PFSK-1 (cell line): ENCODE measurements at regions not wholly inside any gene's neighbourhood (a gene's known extent, or its start where the extent isn't known, plus 50 kb on each side); places are given as distances from the start of the nearest gene placed in this dataset.

Experiments used
- FOXP2 ChIP-seq: optimal IDR thresholded peaks from 2 replicates; pipeline ENCODE3; 2011; ENCODE audit warnings: borderline replicate concordance, control low read depth, inconsistent platforms; ENCODE audit not compliant: insufficient read depth; ENCODE audit errors: extremely low read length, extremely low read depth
- POLR2AphosphoS5 ChIP-seq: IDR thresholded peaks from 2 replicates; pipeline ENCODE4 v1.6.1; 2012; ENCODE audit warnings: low read depth, mild to moderate bottlenecking, control low read depth, low read length, moderate library complexity
- SIN3A ChIP-seq: IDR thresholded peaks from 2 replicates; pipeline ENCODE4 v1.6.1; 2012; ENCODE audit warnings: mild to moderate bottlenecking, low read length, moderate library complexity, borderline replicate concordance; ENCODE audit not compliant: insufficient read depth
- TAF1 ChIP-seq: IDR thresholded peaks from 2 replicates; pipeline ENCODE4 v1.6.1; 2012; ENCODE audit warnings: low read length, control low read depth, borderline replicate concordance; ENCODE audit not compliant: insufficient read depth
- TF ChIP-seq, protein P1 (sequence below), 2 experiments: IDR thresholded peaks; 2 replicates each; pipeline versions ENCODE4 v1.6.1 to v1.8.0; 2011 to 2012; ENCODE audit warnings: low read depth in 2 of 2, low read length in 2 of 2, control low read depth in 1 of 2, inconsistent platforms in 1 of 2, mild to moderate bottlenecking in 1 of 2, moderate library complexity in 1 of 2; ENCODE audit not compliant: insufficient read depth in 1 of 2

- TF ChIP-seq SIN3A: no peak
- TF ChIP-seq, protein P1, sequence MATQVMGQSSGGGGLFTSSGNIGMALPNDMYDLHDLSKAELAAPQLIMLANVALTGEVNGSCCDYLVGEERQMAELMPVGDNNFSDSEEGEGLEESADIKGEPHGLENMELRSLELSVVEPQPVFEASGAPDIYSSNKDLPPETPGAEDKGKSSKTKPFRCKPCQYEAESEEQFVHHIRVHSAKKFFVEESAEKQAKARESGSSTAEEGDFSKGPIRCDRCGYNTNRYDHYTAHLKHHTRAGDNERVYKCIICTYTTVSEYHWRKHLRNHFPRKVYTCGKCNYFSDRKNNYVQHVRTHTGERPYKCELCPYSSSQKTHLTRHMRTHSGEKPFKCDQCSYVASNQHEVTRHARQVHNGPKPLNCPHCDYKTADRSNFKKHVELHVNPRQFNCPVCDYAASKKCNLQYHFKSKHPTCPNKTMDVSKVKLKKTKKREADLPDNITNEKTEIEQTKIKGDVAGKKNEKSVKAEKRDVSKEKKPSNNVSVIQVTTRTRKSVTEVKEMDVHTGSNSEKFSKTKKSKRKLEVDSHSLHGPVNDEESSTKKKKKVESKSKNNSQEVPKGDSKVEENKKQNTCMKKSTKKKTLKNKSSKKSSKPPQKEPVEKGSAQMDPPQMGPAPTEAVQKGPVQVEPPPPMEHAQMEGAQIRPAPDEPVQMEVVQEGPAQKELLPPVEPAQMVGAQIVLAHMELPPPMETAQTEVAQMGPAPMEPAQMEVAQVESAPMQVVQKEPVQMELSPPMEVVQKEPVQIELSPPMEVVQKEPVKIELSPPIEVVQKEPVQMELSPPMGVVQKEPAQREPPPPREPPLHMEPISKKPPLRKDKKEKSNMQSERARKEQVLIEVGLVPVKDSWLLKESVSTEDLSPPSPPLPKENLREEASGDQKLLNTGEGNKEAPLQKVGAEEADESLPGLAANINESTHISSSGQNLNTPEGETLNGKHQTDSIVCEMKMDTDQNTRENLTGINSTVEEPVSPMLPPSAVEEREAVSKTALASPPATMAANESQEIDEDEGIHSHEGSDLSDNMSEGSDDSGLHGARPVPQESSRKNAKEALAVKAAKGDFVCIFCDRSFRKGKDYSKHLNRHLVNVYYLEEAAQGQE (IDR thresholded peaks at IDR 0.05; ENCODE audit: insufficient read depth in 1 of 2, low read depth in 2 of 2, low read length in 2 of 2): no peak
- TF ChIP-seq TAF1: no peak
- TF ChIP-seq POLR2AphosphoS5: no peak
- no peak for TF ChIP-seq FOXP2
Measured at GRCh38 chr2:17445744-17446143, 72.5 kb downstream of the RAD51AP2 start.
